NK-92 treated with Interleukin-12 subunit alpha and Interleukin-12 subunit beta, amount 100 ng/mL, for 24 hours (cell line): ENCODE measurements at regions not wholly inside any gene's neighbourhood (a gene's known extent, or its start where the extent isn't known, plus 50 kb on each side); places are given as distances from the start of the nearest gene placed in this dataset.

Experiments used
- DNase-seq: peaks from one replicate; lab custom pipeline; 2025; lab: John Stamatoyannopoulos, UW

GRCh38 chr2:39514825-39515224, 77.7 kb upstream of the MAP4K3 start:
- no peak for DNase-seq

DNA sequence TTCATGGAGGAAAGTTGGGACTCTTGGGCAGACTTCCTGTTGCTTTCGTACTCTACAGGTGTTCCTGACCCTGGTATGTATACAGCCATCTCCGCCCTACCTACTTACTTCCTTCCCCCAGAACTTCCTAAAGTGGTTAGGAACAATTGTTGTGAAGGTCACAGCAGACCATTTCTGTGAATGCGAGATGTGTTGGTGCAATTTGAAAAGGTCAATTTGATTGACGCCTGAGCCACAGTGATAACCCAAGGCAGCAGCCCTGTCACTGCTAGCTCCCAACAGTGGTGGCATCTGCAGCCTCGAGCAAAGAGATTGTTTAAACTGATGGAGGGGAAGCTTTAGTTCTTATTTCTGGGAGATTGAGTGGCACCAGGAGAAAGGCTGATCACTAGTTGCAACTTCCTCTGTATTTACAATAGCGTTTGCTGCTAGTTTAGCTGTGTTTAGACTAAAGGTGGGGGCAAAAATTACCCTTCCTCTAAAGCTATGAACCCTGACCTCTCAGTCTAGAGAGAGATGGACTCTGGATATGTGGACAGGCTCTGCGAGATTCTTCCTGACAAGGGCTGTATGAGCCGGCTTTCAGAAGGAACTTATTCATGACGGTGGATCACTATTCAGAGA, 78.3 kb upstream of the MAP4K3 start:
- DNase-seq = no peak

- DNase-seq = no peak
Measured at GRCh38 chr2:39515897-39516346, 78.8 kb upstream of the MAP4K3 start.

GRCh38 chr2:39516347-39517101, 79.4 kb upstream of the MAP4K3 start:
- no peak for DNase-seq

DNA sequence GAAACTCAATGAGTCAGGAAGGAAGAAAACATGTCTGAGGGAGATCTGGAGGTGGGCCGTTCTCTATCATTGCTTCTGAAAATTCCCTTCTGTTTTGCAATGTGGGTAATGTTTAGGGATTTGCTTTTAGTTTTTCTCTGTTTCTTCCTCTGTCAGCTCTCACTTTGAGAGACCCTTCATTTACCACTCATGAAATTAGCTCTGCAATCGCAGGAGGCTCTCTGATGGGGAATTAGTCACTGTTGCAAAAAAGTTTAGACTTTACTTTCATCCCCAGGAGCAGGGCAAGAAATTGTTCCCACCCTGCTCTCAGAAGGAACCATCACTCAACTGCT, 80.0 kb upstream of the MAP4K3 start:
- no peak for DNase-seq

GRCh38 chr2:39517622-39518021, 80.5 kb upstream of the MAP4K3 start:
- no peak for DNase-seq

DNA sequence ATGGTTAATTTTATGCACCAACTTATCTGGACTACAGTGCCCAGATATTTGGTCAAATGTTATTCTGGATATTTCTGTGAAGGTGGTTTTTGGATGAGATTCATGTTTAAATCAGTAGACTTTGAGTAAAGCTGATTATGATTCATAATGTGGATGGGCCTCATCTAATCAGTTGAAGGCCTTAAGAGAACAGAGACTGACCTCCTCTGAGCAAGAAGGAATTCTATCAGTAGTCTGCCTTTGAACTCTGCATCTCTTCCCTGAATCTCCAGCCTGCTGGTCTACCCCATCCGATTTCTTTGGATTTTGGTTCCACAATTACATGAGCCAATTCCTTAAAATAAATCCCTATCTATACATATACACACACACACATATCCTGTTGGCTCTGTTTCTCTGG, 82.8 kb upstream of the MAP4K3 start:
- no peak for DNase-seq

DNA sequence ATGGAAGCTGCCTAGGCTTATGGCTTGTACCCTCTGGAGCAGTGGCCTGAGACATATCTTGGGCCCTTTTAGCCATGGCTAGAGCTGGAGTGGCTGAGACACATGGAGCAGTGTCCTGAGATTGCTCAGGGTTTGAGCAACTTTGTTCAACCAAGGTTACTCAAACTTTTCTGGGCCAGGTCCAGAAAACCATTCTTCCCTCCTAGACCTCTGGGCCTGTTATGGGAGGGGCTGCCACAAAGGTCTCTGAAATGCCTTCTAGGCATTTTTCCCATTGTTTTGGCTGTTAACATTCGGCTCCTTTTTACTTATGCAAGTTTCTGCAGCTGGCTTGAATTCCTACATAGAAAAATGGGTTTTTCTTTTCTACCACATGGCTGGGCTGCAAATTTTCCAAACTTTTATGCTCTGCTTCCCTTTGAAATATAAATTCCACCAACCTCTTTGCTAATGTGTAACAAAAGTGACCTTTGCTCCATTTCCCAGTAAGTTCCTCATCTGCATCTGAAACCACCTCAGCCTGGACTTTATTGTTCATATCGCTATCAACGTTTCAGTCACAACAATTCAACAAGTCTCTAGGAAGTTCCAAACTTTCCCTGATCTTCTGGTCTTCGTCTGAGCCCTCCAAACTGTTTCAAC, 84.9 kb upstream of the MAP4K3 start:
- DNase-seq = no peak

DNA sequence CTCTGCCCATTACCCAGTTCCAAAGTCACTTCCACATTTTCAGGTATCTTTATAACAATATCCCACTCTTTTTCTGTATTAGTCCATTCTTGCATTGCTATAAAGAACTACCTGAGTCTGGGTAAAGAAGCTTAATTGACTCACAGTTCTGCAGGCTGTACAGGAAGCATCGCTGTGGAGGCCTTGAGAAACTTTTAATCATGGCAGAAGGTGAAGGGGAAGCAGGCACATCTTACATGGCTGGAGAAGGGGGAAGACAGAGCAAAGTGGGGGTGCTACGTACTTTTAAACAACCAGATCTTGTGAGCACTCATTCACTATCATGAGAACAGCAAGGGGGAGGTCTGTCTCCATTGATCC, 85.4 kb upstream of the MAP4K3 start:
- DNase-seq = no peak

DNA sequence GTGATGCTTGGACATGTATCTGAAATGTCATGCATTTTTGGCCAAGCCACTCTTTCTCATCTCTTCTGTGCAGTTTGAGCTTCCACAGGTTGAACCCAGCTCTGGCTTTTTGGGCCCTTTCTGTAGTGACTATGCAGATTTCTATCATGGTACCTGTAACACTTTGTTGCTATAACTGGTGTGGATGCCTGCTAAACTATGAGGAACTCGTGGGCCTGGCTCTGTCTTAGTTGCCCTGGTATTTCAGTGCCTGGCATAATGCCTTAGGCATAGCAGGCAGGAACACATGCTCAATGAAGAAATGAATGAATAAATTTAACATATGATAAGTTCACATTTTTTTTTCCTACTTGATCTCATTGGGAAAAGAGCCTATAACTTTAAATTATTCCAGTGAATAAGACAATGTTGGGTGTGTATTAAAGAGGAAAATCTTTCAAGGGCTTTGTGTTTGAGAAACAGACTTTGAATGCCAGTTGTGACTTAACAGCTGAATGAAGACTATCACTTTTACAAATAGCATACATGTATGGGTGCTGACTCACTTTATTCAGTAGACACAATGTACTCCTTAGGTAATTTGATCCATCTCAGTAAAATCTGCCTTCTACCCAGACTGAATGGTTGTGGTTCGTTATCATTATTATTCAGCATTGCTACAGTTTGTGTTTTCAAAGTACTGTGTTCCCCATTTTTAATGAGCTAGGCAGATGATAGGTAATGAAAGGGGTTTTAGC, 86.4 kb upstream of the MAP4K3 start:
- no peak for DNase-seq

DNA sequence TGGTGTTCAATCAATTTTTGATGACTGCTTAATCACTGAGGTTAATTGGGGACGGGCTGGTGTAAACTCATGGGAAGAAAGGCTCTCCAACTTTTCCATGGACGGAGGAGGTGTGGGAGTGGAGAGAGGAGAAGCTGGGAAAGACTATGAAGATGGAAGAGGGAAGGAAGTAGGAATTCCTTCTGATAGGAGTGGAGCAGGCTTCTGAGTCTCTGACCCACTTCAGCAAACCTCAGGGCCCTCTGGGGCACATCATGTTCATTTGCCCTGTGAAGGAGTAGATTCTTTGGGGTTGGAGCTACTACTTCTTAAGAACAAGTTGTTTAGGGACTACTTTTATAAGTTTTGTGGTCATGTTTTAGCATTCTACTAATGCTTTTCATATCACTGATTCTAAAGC, 87.0 kb upstream of the MAP4K3 start:
- DNase-seq = no peak

- no peak for DNase-seq
Measured at GRCh38 chr2:39524756-39525635, 87.9 kb upstream of the MAP4K3 start.

- DNase-seq = no peak
Measured at GRCh38 chr2:39525636-39526412, 88.7 kb upstream of the MAP4K3 start.

DNA sequence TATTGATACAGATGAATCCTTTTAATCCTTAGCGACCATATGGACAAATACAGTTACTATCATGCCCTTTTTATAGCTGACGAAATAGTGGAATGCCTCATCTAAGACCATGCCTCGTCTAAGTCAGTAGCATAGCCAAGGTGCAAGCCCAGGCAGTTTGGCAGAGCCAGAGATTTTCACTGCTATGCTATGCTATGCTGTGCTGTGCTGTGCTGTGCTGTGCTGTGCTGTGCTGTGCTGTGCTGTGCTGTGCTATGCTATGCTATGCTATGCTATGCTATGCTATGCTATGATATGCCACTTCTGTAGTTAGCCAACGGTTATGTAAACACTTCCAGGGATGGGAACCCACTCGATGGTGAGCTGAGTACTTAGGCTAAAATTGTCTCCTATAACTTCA, 91.6 kb upstream of the MAP4K3 start:
- DNase-seq = no peak

GRCh38 chr2:39529836-39530235, 92.8 kb upstream of the MAP4K3 start:
- DNase-seq = no peak

- no peak for DNase-seq
Measured at GRCh38 chr2:39530411-39530866, 93.4 kb upstream of the MAP4K3 start.

- DNase-seq = no peak
Measured at GRCh38 chr2:39531220-39531777, 94.2 kb upstream of the MAP4K3 start.

GRCh38 chr2:39532933-39533332, 95.8 kb upstream of the MAP4K3 start:
- DNase-seq = no peak

DNA sequence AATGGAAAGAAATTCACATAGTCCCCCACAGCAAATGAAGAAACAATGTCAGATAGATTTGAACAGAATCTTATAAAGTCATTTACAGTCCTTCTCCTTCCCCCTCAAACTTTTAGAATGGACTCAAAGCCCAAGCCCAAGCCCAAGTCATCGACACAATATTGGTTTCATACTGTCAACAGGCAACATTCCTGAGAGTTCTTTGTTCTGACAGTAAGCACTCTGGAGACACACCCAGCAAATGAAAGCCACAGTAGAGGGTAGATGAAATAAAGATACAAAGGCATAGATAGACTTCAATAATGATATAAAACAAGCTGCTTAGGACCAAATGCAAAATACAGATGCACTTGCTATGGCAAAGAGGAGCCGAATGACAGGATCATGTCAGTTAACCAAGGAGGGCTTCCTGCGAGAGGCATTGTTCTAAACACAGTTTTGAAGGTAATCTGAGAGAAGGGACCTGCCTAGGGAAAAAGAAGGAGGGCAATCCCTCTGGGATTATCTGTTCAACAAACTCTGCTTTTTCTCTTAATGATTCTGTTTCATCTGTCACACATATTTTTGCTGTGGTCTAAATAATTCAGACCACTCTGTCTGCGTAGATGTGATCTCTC, 97.1 kb upstream of the MAP4K3 start:
- no peak for DNase-seq

DNA sequence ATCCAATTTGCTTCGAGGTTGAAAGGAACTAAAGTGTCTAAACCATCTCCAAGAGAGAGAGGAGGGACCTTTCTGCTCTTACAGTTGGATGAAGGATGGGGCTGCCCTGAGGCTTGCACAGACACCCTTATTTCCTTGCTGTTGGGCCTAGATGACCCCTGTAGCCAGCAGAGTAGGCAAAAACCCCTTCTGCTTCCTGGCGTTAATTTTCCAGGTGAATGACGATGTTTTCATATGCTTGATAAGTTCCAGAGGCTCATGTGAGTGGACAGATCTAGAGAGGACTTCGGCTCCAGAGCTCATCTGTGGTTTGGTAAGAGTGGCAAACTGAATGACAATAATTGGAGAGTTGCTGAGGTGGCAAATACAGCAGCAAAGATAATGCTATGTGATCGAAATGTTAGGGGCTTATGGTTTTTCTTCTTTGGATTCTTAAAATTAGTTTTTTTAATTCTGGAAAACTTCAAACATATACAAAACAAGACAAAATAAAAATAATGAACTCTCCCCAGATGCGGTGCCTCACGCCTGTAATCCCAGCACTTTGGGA, 98.6 kb upstream of the MAP4K3 start:
- no peak for DNase-seq
